Neural cell (in vitro differentiated cells): ENCODE measurements at regions not wholly inside any gene's neighbourhood (a gene's known extent, or its start where the extent isn't known, plus 50 kb on each side); places are given as distances from the start of the nearest gene placed in this dataset.

ENCODE experiments used
- EP300 ChIP-seq: fragments of 450-650 bp; conservative IDR thresholded peaks from 2 replicates; pipeline ENCODE4 v1.6.1; 2014; ENCODE audit warnings: antibody characterized with exemption, mild to moderate bottlenecking, moderate library complexity; ENCODE audit not compliant: poor library complexity, severe bottlenecking
- EZH2 ChIP-seq: fragments of 200-600, 300-800 bp; shearing (Covaris generic), sonication (generic); IDR thresholded peaks from 2 replicates; pipeline ENCODE4 v1.6.1; 2014; ENCODE audit warnings: antibody characterized with exemption, low read length, borderline replicate concordance, mild to moderate bottlenecking; ENCODE audit not compliant: insufficient read depth, poor library complexity, severe bottlenecking
- MXI1 ChIP-seq: fragments of 450-650 bp; conservative IDR thresholded peaks from 2 replicates; pipeline ENCODE4 v1.6.1; 2014; ENCODE audit warnings: antibody characterized with exemption, mild to moderate bottlenecking; ENCODE audit not compliant: poor library complexity, severe bottlenecking
- POLR2AphosphoS5 ChIP-seq: IDR thresholded peaks from 2 replicates; pipeline ENCODE4 v1.6.1; 2012
- RAD21 ChIP-seq: fragments of 450-650 bp; conservative IDR thresholded peaks from 2 replicates; pipeline ENCODE4 v1.6.1; 2014; ENCODE audit warnings: antibody characterized with exemption, mild to moderate bottlenecking, moderate library complexity
- SMC3 ChIP-seq: fragments of 450-650 bp; conservative IDR thresholded peaks from 2 replicates; pipeline ENCODE4 v1.6.1; 2014; ENCODE audit warnings: antibody characterized with exemption, mild to moderate bottlenecking, moderate library complexity; ENCODE audit not compliant: poor library complexity
- TAF1 ChIP-seq: IDR thresholded peaks from 2 replicates; pipeline ENCODE4 v1.6.1; 2012; ENCODE audit warnings: low read depth
- TF ChIP-seq, protein P1 (sequence below): fragments of 450-650 bp; IDR thresholded peaks from 2 replicates; pipeline ENCODE4 v1.5.1; 2014; ENCODE audit warnings: antibody characterized with exemption, mild to moderate bottlenecking, moderate library complexity; ENCODE audit not compliant: poor library complexity, severe bottlenecking
- TF ChIP-seq, protein P2 (sequence below): IDR thresholded peaks from 2 replicates; pipeline ENCODE4 v1.6.1; 2012; ENCODE audit warnings: borderline replicate concordance

DNA sequence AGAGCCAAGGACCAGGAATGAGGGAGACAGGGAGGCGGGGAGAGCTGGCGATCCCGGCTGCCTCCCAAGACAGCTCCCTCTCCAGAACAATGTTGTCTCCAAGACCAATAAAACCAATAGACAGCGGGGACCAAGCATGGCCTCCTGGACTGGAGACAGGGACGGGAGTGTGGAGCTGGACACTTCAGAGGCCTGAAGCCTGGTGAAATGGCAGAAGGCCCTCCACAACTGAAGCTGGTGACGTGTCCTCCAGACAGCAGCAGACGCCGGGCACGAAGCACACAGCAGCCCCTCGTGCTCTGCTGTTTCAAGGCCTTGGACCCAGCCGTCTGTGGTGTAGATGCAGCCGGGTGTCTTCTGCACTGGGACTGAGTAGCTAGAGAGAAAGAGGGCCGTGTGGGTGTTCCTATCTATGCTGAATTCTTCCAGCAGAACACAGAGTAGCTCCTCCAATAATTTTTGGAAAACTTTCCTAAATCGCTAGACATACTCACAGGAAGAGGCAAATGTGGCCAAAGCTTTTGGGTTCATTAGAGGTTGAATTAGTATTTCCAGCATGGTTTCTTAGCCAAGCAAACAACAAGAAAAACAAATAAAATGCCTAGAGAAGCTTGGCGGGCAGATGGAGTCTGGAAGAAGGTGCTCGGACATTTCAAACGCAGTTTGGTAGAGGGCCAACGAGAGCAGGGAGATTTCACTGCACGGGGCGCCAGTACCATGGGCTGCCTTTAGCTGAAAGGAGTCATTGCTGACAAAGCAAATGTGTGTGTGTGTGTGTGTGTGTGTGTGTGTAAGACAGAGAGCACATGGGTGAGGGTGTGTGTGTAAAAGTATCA is 570.4 kb downstream of the TCERG1L start:
- TF ChIP-seq, protein P1, sequence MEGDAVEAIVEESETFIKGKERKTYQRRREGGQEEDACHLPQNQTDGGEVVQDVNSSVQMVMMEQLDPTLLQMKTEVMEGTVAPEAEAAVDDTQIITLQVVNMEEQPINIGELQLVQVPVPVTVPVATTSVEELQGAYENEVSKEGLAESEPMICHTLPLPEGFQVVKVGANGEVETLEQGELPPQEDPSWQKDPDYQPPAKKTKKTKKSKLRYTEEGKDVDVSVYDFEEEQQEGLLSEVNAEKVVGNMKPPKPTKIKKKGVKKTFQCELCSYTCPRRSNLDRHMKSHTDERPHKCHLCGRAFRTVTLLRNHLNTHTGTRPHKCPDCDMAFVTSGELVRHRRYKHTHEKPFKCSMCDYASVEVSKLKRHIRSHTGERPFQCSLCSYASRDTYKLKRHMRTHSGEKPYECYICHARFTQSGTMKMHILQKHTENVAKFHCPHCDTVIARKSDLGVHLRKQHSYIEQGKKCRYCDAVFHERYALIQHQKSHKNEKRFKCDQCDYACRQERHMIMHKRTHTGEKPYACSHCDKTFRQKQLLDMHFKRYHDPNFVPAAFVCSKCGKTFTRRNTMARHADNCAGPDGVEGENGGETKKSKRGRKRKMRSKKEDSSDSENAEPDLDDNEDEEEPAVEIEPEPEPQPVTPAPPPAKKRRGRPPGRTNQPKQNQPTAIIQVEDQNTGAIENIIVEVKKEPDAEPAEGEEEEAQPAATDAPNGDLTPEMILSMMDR = no peak
- TF ChIP-seq MXI1 (no peak), TAF1 (no peak), EZH2 (no peak), EP300 (no peak), SMC3 (no peak), RAD21 (no peak), POLR2AphosphoS5 (no peak)
- TF ChIP-seq, protein P2, sequence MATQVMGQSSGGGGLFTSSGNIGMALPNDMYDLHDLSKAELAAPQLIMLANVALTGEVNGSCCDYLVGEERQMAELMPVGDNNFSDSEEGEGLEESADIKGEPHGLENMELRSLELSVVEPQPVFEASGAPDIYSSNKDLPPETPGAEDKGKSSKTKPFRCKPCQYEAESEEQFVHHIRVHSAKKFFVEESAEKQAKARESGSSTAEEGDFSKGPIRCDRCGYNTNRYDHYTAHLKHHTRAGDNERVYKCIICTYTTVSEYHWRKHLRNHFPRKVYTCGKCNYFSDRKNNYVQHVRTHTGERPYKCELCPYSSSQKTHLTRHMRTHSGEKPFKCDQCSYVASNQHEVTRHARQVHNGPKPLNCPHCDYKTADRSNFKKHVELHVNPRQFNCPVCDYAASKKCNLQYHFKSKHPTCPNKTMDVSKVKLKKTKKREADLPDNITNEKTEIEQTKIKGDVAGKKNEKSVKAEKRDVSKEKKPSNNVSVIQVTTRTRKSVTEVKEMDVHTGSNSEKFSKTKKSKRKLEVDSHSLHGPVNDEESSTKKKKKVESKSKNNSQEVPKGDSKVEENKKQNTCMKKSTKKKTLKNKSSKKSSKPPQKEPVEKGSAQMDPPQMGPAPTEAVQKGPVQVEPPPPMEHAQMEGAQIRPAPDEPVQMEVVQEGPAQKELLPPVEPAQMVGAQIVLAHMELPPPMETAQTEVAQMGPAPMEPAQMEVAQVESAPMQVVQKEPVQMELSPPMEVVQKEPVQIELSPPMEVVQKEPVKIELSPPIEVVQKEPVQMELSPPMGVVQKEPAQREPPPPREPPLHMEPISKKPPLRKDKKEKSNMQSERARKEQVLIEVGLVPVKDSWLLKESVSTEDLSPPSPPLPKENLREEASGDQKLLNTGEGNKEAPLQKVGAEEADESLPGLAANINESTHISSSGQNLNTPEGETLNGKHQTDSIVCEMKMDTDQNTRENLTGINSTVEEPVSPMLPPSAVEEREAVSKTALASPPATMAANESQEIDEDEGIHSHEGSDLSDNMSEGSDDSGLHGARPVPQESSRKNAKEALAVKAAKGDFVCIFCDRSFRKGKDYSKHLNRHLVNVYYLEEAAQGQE = no peak
